Brain pericyte (primary cell): ENCODE measurements at regions not wholly inside any gene's neighbourhood (a gene's known extent, or its start where the extent isn't known, plus 50 kb on each side); places are given as distances from the start of the nearest gene placed in this dataset.

ENCODE experiments used
- DNase-seq: peaks from one replicate; pipeline ENCODE4 v3.0.0-alpha.2; 2012; ENCODE audit warnings: low read depth, low spot score

GRCh38 chr15:97085731-97086130 lies 755.2 kb downstream of the NR2F2 start:
- DNase-seq = no peak

GRCh38 chr15:97087006-97087741 lies 756.7 kb downstream of the NR2F2 start:
- DNase-seq = no peak

GRCh38 chr15:97091093-97091492 lies 760.6 kb downstream of the NR2F2 start:
- no peak for DNase-seq

- DNase-seq = no peak
These were observed 762.2 kb downstream of the NR2F2 start for GRCh38 chr15:97092656-97093055.

GRCh38 chr15:97096303-97096835 lies 765.9 kb downstream of the NR2F2 start:
- no peak for DNase-seq

GRCh38 chr15:97099040-97099439 lies 768.5 kb downstream of the NR2F2 start:
- DNase-seq = no peak

GRCh38 chr15:97101572-97101971 lies 771.1 kb downstream of the NR2F2 start:
- no peak for DNase-seq

GRCh38 chr15:97114900-97115760 lies 784.6 kb downstream of the NR2F2 start:
- DNase-seq = no peak

GRCh38 chr15:97115761-97116070 lies 785.2 kb downstream of the NR2F2 start:
- no peak for DNase-seq

GRCh38 chr15:97124790-97125189 lies 794.3 kb downstream of the NR2F2 start:
- DNase-seq = no peak

- no peak for DNase-seq
These were observed 796.2 kb downstream of the NR2F2 start for GRCh38 chr15:97126553-97127233.

- no peak for DNase-seq
These were observed 799.2 kb downstream of the NR2F2 start for GRCh38 chr15:97129674-97130073.

- no peak for DNase-seq
These were observed 809.7 kb downstream of the NR2F2 start for GRCh38 chr15:97140216-97140615.

GRCh38 chr15:97141360-97141759 lies 810.9 kb downstream of the NR2F2 start:
- DNase-seq = no peak

- DNase-seq = no peak
These were observed 811.4 kb downstream of the NR2F2 start for GRCh38 chr15:97141871-97142270.

GRCh38 chr15:97143592-97144376 lies 813.3 kb downstream of the NR2F2 start:
- DNase-seq = no peak

GRCh38 chr15:97144377-97144711 lies 813.8 kb downstream of the NR2F2 start:
- DNase-seq = no peak

GRCh38 chr15:97146929-97147870 lies 813.3 kb upstream of the ARRDC4 start:
- DNase-seq = no peak

GRCh38 chr15:97153356-97153965 lies 807.0 kb upstream of the ARRDC4 start:
- DNase-seq = no peak

GRCh38 chr15:97156739-97157265 lies 803.7 kb upstream of the ARRDC4 start:
- no peak for DNase-seq
